A549 (cell line): ENCODE measurements at regions not wholly inside any gene's neighbourhood (a gene's known extent, or its start where the extent isn't known, plus 50 kb on each side); places are given as distances from the start of the nearest gene placed in this dataset.

ENCODE experiments used
- ATAC-seq, 2 experiments: fragments of 200-7000 bp in 1 of 2; fragments of >200 bp in 1 of 2; cut with Nextera tagmentation in 1 of 2; cut with Tn5 transposase in 1 of 2; 3 replicates each; pipeline versions ENCODE4 v1.8.0 to v1.9.1; 2018 to 2020; ENCODE audit warnings: mild to moderate bottlenecking in 1 of 2, moderate library complexity in 1 of 2
- CTCF ChIA-PET: fragments of 300-600 bp; sonication (Branson Sonifier 250); formaldehyde crosslinking; extraction: SDS; loops from one replicate; lab custom pipeline; 2021; ENCODE audit warnings: antibody characterized with exemption, inconsistent platforms; lab: Yijun Ruan, JAX
- POLR2A ChIA-PET: fragments of 350-600 bp; formaldehyde crosslinking; extraction: SDS; loops from one replicate; lab custom pipeline; 2021; ENCODE audit warnings: antibody characterized with exemption, inconsistent platforms; lab: Yijun Ruan, JAX
- DNase-seq, 2 experiments: peaks; one replicate each; pipeline versions ENCODE4 v3.0.0 to v3.0.0-alpha.2; 2011 to 2016; ENCODE audit warnings: low read depth in 1 of 2, low spot score in 1 of 2
- FAIRE-seq: peaks from 2 replicates; lab custom pipeline; 2011; peaks lifted over from hg19 to GRCh38; lab: Jason Lieb, UNC
- H3K27ac ChIP-seq, 2 experiments: fragments of >200 bp; sonication (Bioruptor Twin); formaldehyde crosslinking; 3 replicates each; pipeline ENCODE4 v1.5.1; 2016 to 2017
- H3K4me1 ChIP-seq: fragments of >200 bp; sonication (Bioruptor Twin); formaldehyde crosslinking; 3 replicates; pipeline ENCODE4 v1.6.1; 2016
- H3K4me2 ChIP-seq: fragments of >200 bp; sonication (Bioruptor Twin); formaldehyde crosslinking; 3 replicates; pipeline ENCODE4 v1.6.1; 2016
- H3K4me3 ChIP-seq: fragments of >200 bp; sonication (Bioruptor Twin); formaldehyde crosslinking; 3 replicates; pipeline ENCODE4 v1.5.1; 2016
- H3K9me3 ChIP-seq: fragments of >200 bp; sonication (Bioruptor Twin); formaldehyde crosslinking; 3 replicates; pipeline ENCODE4 v1.6.1; 2016
- CBX2 ChIP-seq: fragments of 200-600 bp; sonication (generic); IDR thresholded peaks from 2 replicates; pipeline ENCODE4 v1.6.1; 2016; ENCODE audit warnings: low read depth, mild to moderate bottlenecking, borderline replicate concordance
- CBX8 ChIP-seq: fragments of 200-600 bp; sonication (generic); IDR thresholded peaks from 2 replicates; pipeline ENCODE4 v1.6.1; 2016
- CEBPB ChIP-seq, 2 experiments: fragments of >200 bp in 1 of 2; sonication (Bioruptor Twin) in 1 of 2; formaldehyde crosslinking in 1 of 2; IDR thresholded peaks; 2 replicates each; pipeline ENCODE4 v1.6.1; 2012 to 2016
- CHD2 ChIP-seq: fragments of 150-350 bp; IDR thresholded peaks from 2 replicates; pipeline ENCODE4 v1.6.1; 2014; ENCODE audit warnings: low read length; ENCODE audit not compliant: partially characterized antibody
- CHD4 ChIP-seq: fragments of 200-600 bp; sonication (generic); IDR thresholded peaks from 2 replicates; pipeline ENCODE4 v1.6.1; 2016; ENCODE audit warnings: antibody characterized with exemption, mild to moderate bottlenecking, borderline replicate concordance
- CTCF ChIP-seq: fragments of >200 bp; sonication (Bioruptor Twin); formaldehyde crosslinking; IDR thresholded peaks from 3 replicates; pipeline ENCODE4 v1.5.1; 2016
- E2F6 ChIP-seq: IDR thresholded peaks from 2 replicates; pipeline ENCODE4 v1.6.1; 2012; ENCODE audit warnings: low read depth, borderline replicate concordance
- EHF ChIP-seq: fragments of 250-450 bp; sonication (Bioruptor Pico); IDR thresholded peaks from 2 replicates; pipeline ENCODE4 v1.5.0; 2020; ENCODE audit warnings: mild to moderate bottlenecking
- ESRRA ChIP-seq: fragments of 150-350 bp; IDR thresholded peaks from 2 replicates; pipeline ENCODE4 v1.6.1; 2014; ENCODE audit warnings: mild to moderate bottlenecking, low read length, borderline replicate concordance
- FOSB ChIP-seq: fragments of 250-450 bp; sonication (Bioruptor Pico); IDR thresholded peaks from 2 replicates; pipeline ENCODE4 v1.5.0; 2020; ENCODE audit warnings: mild to moderate bottlenecking, moderate library complexity
- FOSL2 ChIP-seq, 2 experiments: fragments of 450-650 bp in 1 of 2; fragments of >200 bp in 1 of 2; sonication (Bioruptor Twin) in 1 of 2; formaldehyde crosslinking; IDR thresholded peaks; 2 replicates each; pipeline versions ENCODE4 v1.5.0 to v1.6.1; 2016 to 2020; ENCODE audit warnings: mild to moderate bottlenecking in 1 of 2, moderate library complexity in 1 of 2
- HDAC2 ChIP-seq: fragments of 200-600 bp; sonication (generic); IDR thresholded peaks from 2 replicates; pipeline ENCODE4 v1.6.1; 2016
- HES2 ChIP-seq: fragments of >200 bp; sonication (Bioruptor Twin); formaldehyde crosslinking; IDR thresholded peaks from 2 replicates; pipeline ENCODE4 v1.6.1; 2016
- HEYL ChIP-seq: fragments of 250-450 bp; sonication (Bioruptor Pico); IDR thresholded peaks from 2 replicates; pipeline ENCODE4 v1.8.0; 2021; ENCODE audit warnings: mild to moderate bottlenecking, moderate library complexity
- HMGXB4 ChIP-seq: fragments of 250-450 bp; sonication (Bioruptor Pico); IDR thresholded peaks from 2 replicates; pipeline ENCODE4 v1.5.0; 2021; ENCODE audit warnings: mild to moderate bottlenecking, moderate library complexity, borderline replicate concordance
- HOXA7 ChIP-seq: fragments of 250-450 bp; sonication (Bioruptor Pico); IDR thresholded peaks from 2 replicates; pipeline ENCODE4 v1.5.0; 2020; ENCODE audit warnings: mild to moderate bottlenecking, moderate library complexity
- HOXB13 ChIP-seq: fragments of 250-450 bp; sonication (Bioruptor Pico); IDR thresholded peaks from 2 replicates; pipeline ENCODE4 v1.5.0; 2020; ENCODE audit warnings: low read depth, mild to moderate bottlenecking, moderate library complexity
- MAX ChIP-seq: IDR thresholded peaks from 2 replicates; pipeline ENCODE4 v1.6.1; 2012
- MAZ ChIP-seq: fragments of 150-350 bp; IDR thresholded peaks from 2 replicates; pipeline ENCODE4 v1.6.1; 2014; ENCODE audit warnings: antibody characterized with exemption, low read depth, low read length, borderline replicate concordance
- NFE2L2 ChIP-seq: fragments of 150-350 bp; conservative IDR thresholded peaks from 2 replicates; pipeline ENCODE4 v1.6.1; 2014; ENCODE audit warnings: low read length
- RFX5 ChIP-seq: fragments of 450-650 bp; IDR thresholded peaks from 2 replicates; pipeline ENCODE4 v1.7.1; 2014; ENCODE audit warnings: antibody characterized with exemption, mild to moderate bottlenecking, moderate library complexity
- ZFP36 ChIP-seq: fragments of 450-650 bp; IDR thresholded peaks from 2 replicates; pipeline ENCODE4 v1.6.1; 2014; ENCODE audit warnings: borderline replicate concordance; ENCODE audit not compliant: partially characterized antibody
- WGBS: methylation state at CpG from one replicate; pipeline ENCODE4 v1.1.6; 2017; ENCODE audit errors: missing lambda C conversion rate; 5-methylcytosine and 5-hydroxymethylcytosine counted together

GRCh38 chr12:116442304-116442703, 116.9 kb upstream of the MAP1LC3B2 start:
- POLR2A ChIA-PET: no interaction called here
- no peak for DNase-seq
- TF ChIP-seq HEYL (no peak), RFX5 (no peak), HMGXB4 (CRISPR knock-in tag) (no peak), CTCF (no peak), MAZ (no peak), CHD4 (no peak), MAX (no peak), EHF (CRISPR knock-in tag) (no peak), ZFP36 (no peak), CBX2 (no peak)
- CTCF ChIA-PET: no interaction called here
- no peak for ATAC-seq
- Histone ChIP-seq H3K27ac (peak overlapping the region in 1 of 2 experiments; percentile 63; a peak in 2 of 6 replicates), H3K9me3 (no peaks in the 10 kb centered on the region), H3K4me2 (no peak overlapping the region), H3K4me1 (peaks cover 4% of the 10 kb centered on the region; the same call in 2 of the 3 replicates), H3K4me3 (no peak overlapping the region)
- WGBS: 90% methylated on average over 3 of the region's 3 CpGs
- no peak for FAIRE-seq

- CTCF ChIA-PET: no interaction called here
- FAIRE-seq (no peak), ATAC-seq (no peak), DNase-seq (no peak)
- peak overlapping the region in 1 of 2 experiments; percentile 13; a peak in 1 of 6 replicates for H3K27ac ChIP-seq
- WGBS: 88% methylated on average over 3 of the region's 3 CpGs
- H3K9me3 ChIP-seq: no peaks in the 10 kb centered on the region
- 0 out of 3 replicates have a peak, but pooled peaks cover 3% of the 10 kb centered on the region for H3K4me1 ChIP-seq
- POLR2A ChIA-PET: no interaction called here
- H3K4me3 ChIP-seq: no peak overlapping the region
- no peak overlapping the region for H3K4me2 ChIP-seq
- TF ChIP-seq HOXA7 (CRISPR knock-in tag) (no peak), HOXB13 (CRISPR knock-in tag) (no peak), CHD2 (no peak), HDAC2 (no peak), ESRRA (no peak), CBX8 (no peak), CEBPB (IDR thresholded peaks at IDR 0.05) (no peak), E2F6 (no peak), HEYL (no peak)
Observed at GRCh38 chr12:116442946-116443345, 116.2 kb upstream of the MAP1LC3B2 start.

- ChIA-PET CTCF (interaction anchor here (0.9 kb wide), 1 partner anchor 24 kb away, joined by 3 read pairs; no protein-coding TSS in a partner anchor), POLR2A (no interaction called here)
- FAIRE-seq: no peak
- Histone ChIP-seq H3K9me3 (no peaks in the 10 kb centered on the region), H3K4me2 (no peak overlapping the region), H3K4me1 (0 out of 3 replicates have a peak, but pooled peaks cover 3% of the 10 kb centered on the region), H3K27ac (peak overlapping the region in 1 of 2 experiments; percentile 12; a peak in 1 of 6 replicates), H3K4me3 (no peak overlapping the region)
- TF ChIP-seq CHD2 (no peak), FOSL2 (IDR thresholded peaks at IDR 0.05) (no peak), FOSL2 (CRISPR knock-in tag; IDR thresholded peaks at IDR 0.05) (no peak), HES2 (no peak), NFE2L2 (no peak), HMGXB4 (CRISPR knock-in tag) (no peak), FOSB (no peak)
- DNase-seq: no peak
- no peak for ATAC-seq
- WGBS: 89% methylated on average over 16 of the region's 16 CpGs
Observed at GRCh38 chr12:116443821-116444589, 115.2 kb upstream of the MAP1LC3B2 start.
